Ovary (tissue), 3 donors: ENCODE measurements at regions not wholly inside any gene's neighbourhood (a gene's known extent, or its start where the extent isn't known, plus 50 kb on each side); places are given as distances from the start of the nearest gene placed in this dataset.

Source experiments
- CTCF ChIP-seq, 3 donors: fragments of 450-650 bp in 2 of 3; fragments of 200-600 bp in 1 of 3; IDR thresholded peaks; one replicate each; pipeline versions ENCODE4 v1.5.1 to v1.8.0; 2016 to 2022; ENCODE audit warnings: antibody characterized with exemption in 3 of 3, mild to moderate bottlenecking in 1 of 3
- POLR2A ChIP-seq: fragments of 450-650 bp; IDR thresholded peaks from one replicate; pipeline ENCODE4 v1.6.1; 2017; ENCODE audit warnings: antibody characterized with exemption, mild to moderate bottlenecking, moderate library complexity
- donor health status: DM: no; HTN: no; CAD: no.

- no peak for TF ChIP-seq CTCF (IDR thresholded peaks at IDR 0.05)
- no peak for TF ChIP-seq POLR2A
These were observed 474.7 kb upstream of the ADGRB3 start for GRCh38 chr6:68160348-68160747.
